ENCODE measurements at regions not wholly inside any gene's neighbourhood (a gene's known extent, or its start where the extent isn't known, plus 50 kb on each side); places are given as distances from the start of the nearest gene placed in this dataset.

GRCh38 chr2:31651736-31652135, 71.0 kb upstream of the SRD5A2 start:
- TF ChIP-seq, protein P1, sequence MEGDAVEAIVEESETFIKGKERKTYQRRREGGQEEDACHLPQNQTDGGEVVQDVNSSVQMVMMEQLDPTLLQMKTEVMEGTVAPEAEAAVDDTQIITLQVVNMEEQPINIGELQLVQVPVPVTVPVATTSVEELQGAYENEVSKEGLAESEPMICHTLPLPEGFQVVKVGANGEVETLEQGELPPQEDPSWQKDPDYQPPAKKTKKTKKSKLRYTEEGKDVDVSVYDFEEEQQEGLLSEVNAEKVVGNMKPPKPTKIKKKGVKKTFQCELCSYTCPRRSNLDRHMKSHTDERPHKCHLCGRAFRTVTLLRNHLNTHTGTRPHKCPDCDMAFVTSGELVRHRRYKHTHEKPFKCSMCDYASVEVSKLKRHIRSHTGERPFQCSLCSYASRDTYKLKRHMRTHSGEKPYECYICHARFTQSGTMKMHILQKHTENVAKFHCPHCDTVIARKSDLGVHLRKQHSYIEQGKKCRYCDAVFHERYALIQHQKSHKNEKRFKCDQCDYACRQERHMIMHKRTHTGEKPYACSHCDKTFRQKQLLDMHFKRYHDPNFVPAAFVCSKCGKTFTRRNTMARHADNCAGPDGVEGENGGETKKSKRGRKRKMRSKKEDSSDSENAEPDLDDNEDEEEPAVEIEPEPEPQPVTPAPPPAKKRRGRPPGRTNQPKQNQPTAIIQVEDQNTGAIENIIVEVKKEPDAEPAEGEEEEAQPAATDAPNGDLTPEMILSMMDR (IDR thresholded peaks at IDR 0.05) = no peak
- TF ChIP-seq POLR2AphosphoS5 (IDR thresholded peaks at IDR 0.05; ENCODE audit: insufficient read depth in 1 of 2, low read depth in 1 of 2) = no peak

Measured in vagina (tissue), 2 donors.